Osteoblast (primary cell): ENCODE measurements at regions not wholly inside any gene's neighbourhood (a gene's known extent, or its start where the extent isn't known, plus 50 kb on each side); places are given as distances from the start of the nearest gene placed in this dataset.

Experiments used
- DNase-seq: peaks from one replicate; pipeline ENCODE4 v3.0.0; 2011; ENCODE audit warnings: low spot score, mixed read lengths; ENCODE audit not compliant: insufficient read length; ENCODE audit errors: missing footprints
- H2AFZ ChIP-seq: 2 replicates; pipeline ENCODE4 v1.6.0; 2011; ENCODE audit warnings: mild to moderate bottlenecking, low read length
- H3K27ac ChIP-seq: 2 replicates; pipeline ENCODE4 v1.5.1; 2011; ENCODE audit warnings: mild to moderate bottlenecking, low read depth, low read length, moderate library complexity
- H3K27me3 ChIP-seq: 2 replicates; pipeline ENCODE4 v1.6.0; 2012; ENCODE audit warnings: mild to moderate bottlenecking, control low read depth, inconsistent platforms, low read length, moderate library complexity; ENCODE audit not compliant: insufficient read depth
- H3K36me3 ChIP-seq: 2 replicates; pipeline ENCODE4 v1.5.1; 2011; ENCODE audit warnings: mild to moderate bottlenecking, low read length, control low read depth, moderate library complexity; ENCODE audit not compliant: insufficient read depth
- H3K4me1 ChIP-seq: 2 replicates; pipeline ENCODE4 v1.5.1; 2011; ENCODE audit warnings: mild to moderate bottlenecking, low read length, control low read depth, moderate library complexity; ENCODE audit not compliant: insufficient read depth
- H3K4me2 ChIP-seq: 2 replicates; pipeline ENCODE4 v1.6.0; 2011; ENCODE audit warnings: mild to moderate bottlenecking, low read length; ENCODE audit not compliant: insufficient read depth
- H3K4me3 ChIP-seq: fragments of 200-600 bp; sonication (generic); 3 replicates; pipeline ENCODE4 v1.5.1; 2012; ENCODE audit warnings: mild to moderate bottlenecking, low read length, inconsistent platforms; ENCODE audit not compliant: insufficient read depth
- H3K79me2 ChIP-seq: 2 replicates; pipeline ENCODE4 v1.6.0; 2012; ENCODE audit warnings: mild to moderate bottlenecking, low read length, control low read depth, inconsistent platforms; ENCODE audit not compliant: insufficient read depth
- H3K9me3 ChIP-seq: 2 replicates; pipeline ENCODE4 v1.5.1; 2011; ENCODE audit warnings: low read depth, low read length, control low read depth
- H4K20me1 ChIP-seq: 2 replicates; pipeline ENCODE4 v1.6.0; 2012; ENCODE audit warnings: mild to moderate bottlenecking, low read length, control low read depth; ENCODE audit not compliant: insufficient read depth
- CTCF ChIP-seq: IDR thresholded peaks from 2 replicates; pipeline ENCODE4 v1.5.1; 2011; ENCODE audit warnings: mild to moderate bottlenecking, low read depth, low read length, moderate library complexity; ENCODE audit errors: extremely low read depth

GRCh38 chr16:5635331-5635730 is 537.7 kb upstream of the EEF2KMT start:
- no peak for DNase-seq
- no peaks in the 10 kb centered on the region for H3K27me3 ChIP-seq
- H3K4me2 ChIP-seq: no peak overlapping the region
- no peak overlapping the region for H2AFZ ChIP-seq
- H3K9me3 ChIP-seq: peaks cover 2% of the 10 kb centered on the region
- TF ChIP-seq CTCF: no peak
- H3K79me2 ChIP-seq: no peaks in the 10 kb centered on the region
- no peaks in the 10 kb centered on the region for H3K36me3 ChIP-seq
- H3K27ac ChIP-seq: no peak overlapping the region
- no peaks in the 10 kb centered on the region for H3K4me1 ChIP-seq
- H3K4me3 ChIP-seq: no peak overlapping the region
- H4K20me1 ChIP-seq: no peaks in the 10 kb centered on the region

GRCh38 chr16:5634666-5635180 is 537.1 kb upstream of the EEF2KMT start:
- H3K27me3 ChIP-seq: no peaks in the 10 kb centered on the region
- H3K79me2 ChIP-seq: no peaks in the 10 kb centered on the region
- no peak overlapping the region for H3K4me2 ChIP-seq
- H3K36me3 ChIP-seq: no peaks in the 10 kb centered on the region
- H3K27ac ChIP-seq: no peak overlapping the region
- H3K4me1 ChIP-seq: no peaks in the 10 kb centered on the region
- DNase-seq: no peak
- H2AFZ ChIP-seq: no peak overlapping the region
- H4K20me1 ChIP-seq: no peaks in the 10 kb centered on the region
- TF ChIP-seq CTCF: no peak
- no peaks in the 10 kb centered on the region for H3K9me3 ChIP-seq
- H3K4me3 ChIP-seq: no peak overlapping the region

GRCh38 chr16:5633845-5634440 is 536.3 kb upstream of the EEF2KMT start:
- H3K79me2 ChIP-seq: no peaks in the 10 kb centered on the region
- no peaks in the 10 kb centered on the region for H3K27me3 ChIP-seq
- DNase-seq: no peak
- no peaks in the 10 kb centered on the region for H3K36me3 ChIP-seq
- H2AFZ ChIP-seq: no peak overlapping the region
- H3K27ac ChIP-seq: no peak overlapping the region
- no peak overlapping the region for H3K4me2 ChIP-seq
- H3K9me3 ChIP-seq: no peaks in the 10 kb centered on the region
- H3K4me1 ChIP-seq: no peaks in the 10 kb centered on the region
- H3K4me3 ChIP-seq: no peak overlapping the region
- TF ChIP-seq CTCF: peak; percentile 21
- H4K20me1 ChIP-seq: no peaks in the 10 kb centered on the region

- no peak for TF ChIP-seq CTCF
- no peaks in the 10 kb centered on the region for H3K27me3 ChIP-seq
- DNase-seq: no peak
- H3K9me3 ChIP-seq: peaks cover 5% of the 10 kb centered on the region
- no peaks in the 10 kb centered on the region for H3K4me1 ChIP-seq
- no peak overlapping the region for H3K27ac ChIP-seq
- H2AFZ ChIP-seq: no peak overlapping the region
- no peak overlapping the region for H3K4me2 ChIP-seq
- no peaks in the 10 kb centered on the region for H4K20me1 ChIP-seq
- H3K79me2 ChIP-seq: no peaks in the 10 kb centered on the region
- no peak overlapping the region for H3K4me3 ChIP-seq
- H3K36me3 ChIP-seq: no peaks in the 10 kb centered on the region
These were observed 524.8 kb upstream of the EEF2KMT start for GRCh38 chr16:5622234-5622884.
